SU-DHL-6 (cell line): ENCODE measurements at regions not wholly inside any gene's neighbourhood (a gene's known extent, or its start where the extent isn't known, plus 50 kb on each side); places are given as distances from the start of the nearest gene placed in this dataset.

Experiments
- CTCF ChIP-seq: fragments of 200-600 bp; sonication (generic); IDR thresholded peaks from one replicate; pipeline ENCODE4 v1.5.1; 2017; ENCODE audit warnings: antibody characterized with exemption, mild to moderate bottlenecking, low read length, moderate library complexity; ENCODE audit not compliant: insufficient read depth, poor library complexity, severe bottlenecking
- EZH2phosphoT487 ChIP-seq: fragments of 200-600 bp; sonication (generic), shearing (Covaris generic); conservative IDR thresholded peaks from 2 replicates; pipeline ENCODE4 v1.6.1; 2018; ENCODE audit warnings: mild to moderate bottlenecking, antibody characterized with exemption, low read length, moderate library complexity, mixed read lengths

- TF ChIP-seq CTCF (no peak), EZH2phosphoT487 (no peak)
Observed at GRCh38 chr4:82287720-82288119, 86.1 kb downstream of the HNRNPD start.
